K562 (cell line): ENCODE measurements at regions not wholly inside any gene's neighbourhood (a gene's known extent, or its start where the extent isn't known, plus 50 kb on each side); places are given as distances from the start of the nearest gene placed in this dataset.

Experiments used
- CBX8 ChIP-seq: fragments of 200-600 bp; sonication (generic); IDR thresholded peaks from 2 replicates; pipeline ENCODE4 v1.6.1; 2012; ENCODE audit warnings: borderline replicate concordance, mixed run types, low read depth, mild to moderate bottlenecking, moderate library complexity, mixed read lengths, low read length, control low read depth, inconsistent platforms; ENCODE audit not compliant: poor library complexity, severe bottlenecking; ENCODE audit errors: extremely low read depth
- CC2D1A ChIP-seq: fragments of 450-650 bp; IDR thresholded peaks from 2 replicates; pipeline ENCODE4 v1.6.1; 2017; ENCODE audit warnings: mild to moderate bottlenecking
- FOXO4 ChIP-seq: fragments of 450-650 bp; formaldehyde crosslinking; IDR thresholded peaks from 2 replicates; pipeline ENCODE4 v1.4.0; 2020; ENCODE audit warnings: mild to moderate bottlenecking, moderate library complexity
- GABPA ChIP-seq: fragments of 200-800 bp; sonication (Bioruptor generic); conservative IDR thresholded peaks from 2 replicates; pipeline ENCODE4 v1.6.1; 2016; ENCODE audit warnings: low read depth, missing genetic modification characterization, missing compliant biosample characterization
- LARP7 ChIP-seq: fragments of 450-650 bp; IDR thresholded peaks from 2 replicates; pipeline ENCODE4 v1.6.1; 2016
- MTA2 ChIP-seq: fragments of 450-650 bp; IDR thresholded peaks from 2 replicates; pipeline ENCODE4 v1.6.1; 2016; ENCODE audit warnings: low read depth
- PCBP2 ChIP-seq: fragments of 200-400 bp; formaldehyde crosslinking; IDR thresholded peaks from 2 replicates; pipeline ENCODE4 v1.6.1; 2018; ENCODE audit warnings: low read length, low read depth, mild to moderate bottlenecking, moderate library complexity; ENCODE audit not compliant: poor library complexity, severe bottlenecking
- RAD51 ChIP-seq: fragments of 450-650 bp; IDR thresholded peaks from 2 replicates; pipeline ENCODE4 v1.7.1; 2016; ENCODE audit warnings: low read depth, mild to moderate bottlenecking, borderline replicate concordance
- RUNX1 ChIP-seq: sonication (generic); IDR thresholded peaks from 2 replicates; pipeline ENCODE4 v1.6.1; 2016; ENCODE audit warnings: antibody characterized with exemption, low read depth
- SLC30A9 ChIP-seq: fragments of 250-450 bp; sonication (Bioruptor Pico); IDR thresholded peaks from 2 replicates; pipeline ENCODE4 v1.8.0; 2022; ENCODE audit warnings: mild to moderate bottlenecking, moderate library complexity
- ZKSCAN8 ChIP-seq: fragments of 200-800 bp; sonication (Bioruptor generic); IDR thresholded peaks from 2 replicates; pipeline ENCODE4 v1.6.1; 2016; ENCODE audit warnings: missing genetic modification characterization, missing compliant biosample characterization
- ZNF232 ChIP-seq: sonication (generic); formaldehyde crosslinking; IDR thresholded peaks from 2 replicates; pipeline ENCODE4 v1.8.0; 2022; ENCODE audit warnings: mild to moderate bottlenecking, missing genetic modification reagents
- ZNF644 ChIP-seq: fragments of 200-800 bp; sonication (Bioruptor generic); IDR thresholded peaks from 2 replicates; pipeline ENCODE4 v1.6.1; 2016; ENCODE audit warnings: low read depth, missing genetic modification characterization, missing compliant biosample characterization
- ZNF778 ChIP-seq: fragments of 450-650 bp; formaldehyde crosslinking; IDR thresholded peaks from 2 replicates; pipeline ENCODE4 v1.4.0; 2020; ENCODE audit warnings: mild to moderate bottlenecking, moderate library complexity
- ZNF785 ChIP-seq: fragments of 250-450 bp; sonication (Bioruptor Pico); IDR thresholded peaks from 2 replicates; pipeline ENCODE4 v1.4.0; 2020; ENCODE audit warnings: mild to moderate bottlenecking

DNA sequence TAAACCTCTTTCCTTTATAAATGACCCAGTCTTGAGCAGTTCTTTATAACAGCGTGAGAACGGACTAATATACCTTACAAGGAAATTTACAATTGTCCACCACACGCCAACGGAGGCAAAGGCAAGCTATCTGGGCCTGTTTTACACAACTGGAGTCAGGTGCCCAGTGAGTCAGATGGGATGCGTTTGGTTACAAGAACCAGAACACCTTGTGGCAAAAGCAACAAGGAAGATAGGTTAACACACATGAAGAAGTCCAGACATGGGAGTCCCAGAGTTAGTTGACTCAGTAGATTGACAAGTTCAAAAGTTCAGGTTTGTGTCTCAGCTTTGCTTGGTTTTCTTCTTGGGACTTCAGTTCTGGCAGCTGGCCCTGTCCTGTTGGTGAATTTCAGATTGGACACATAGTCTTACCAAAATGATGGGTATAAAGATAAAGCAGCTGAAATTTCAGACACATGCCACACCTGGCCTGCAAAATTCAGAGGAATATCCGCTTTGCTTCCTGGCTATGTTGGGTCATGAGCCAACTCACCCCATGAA, 97.9 kb downstream of the PXDC1 start (continued):
- TF ChIP-seq FOXO4: no peak
- no peak for TF ChIP-seq ZNF644 (tag)
- no peak for TF ChIP-seq ZNF785
- TF ChIP-seq CBX8: no peak
- no peak for TF ChIP-seq ZNF778
- TF ChIP-seq ZNF232 (CRISPR knock-in tag): no peak
- no peak for TF ChIP-seq GABPA (tag)
- no peak for TF ChIP-seq SLC30A9 (CRISPR knock-in tag)
- TF ChIP-seq ZKSCAN8: no peak
- no peak for TF ChIP-seq MTA2
- no peak for TF ChIP-seq PCBP2
- no peak for TF ChIP-seq LARP7
- no peak for TF ChIP-seq RAD51
- TF ChIP-seq CC2D1A: no peak
- TF ChIP-seq RUNX1: no peak
